ENCODE measurements at regions not wholly inside any gene's neighbourhood (a gene's known extent, or its start where the extent isn't known, plus 50 kb on each side); places are given as distances from the start of the nearest gene placed in this dataset.
"Not testable (repeated sequence)": the region's sequence is repeated elsewhere in the genome, so short reads cannot be mapped to it uniquely, and the experiment has no call there.

DNA sequence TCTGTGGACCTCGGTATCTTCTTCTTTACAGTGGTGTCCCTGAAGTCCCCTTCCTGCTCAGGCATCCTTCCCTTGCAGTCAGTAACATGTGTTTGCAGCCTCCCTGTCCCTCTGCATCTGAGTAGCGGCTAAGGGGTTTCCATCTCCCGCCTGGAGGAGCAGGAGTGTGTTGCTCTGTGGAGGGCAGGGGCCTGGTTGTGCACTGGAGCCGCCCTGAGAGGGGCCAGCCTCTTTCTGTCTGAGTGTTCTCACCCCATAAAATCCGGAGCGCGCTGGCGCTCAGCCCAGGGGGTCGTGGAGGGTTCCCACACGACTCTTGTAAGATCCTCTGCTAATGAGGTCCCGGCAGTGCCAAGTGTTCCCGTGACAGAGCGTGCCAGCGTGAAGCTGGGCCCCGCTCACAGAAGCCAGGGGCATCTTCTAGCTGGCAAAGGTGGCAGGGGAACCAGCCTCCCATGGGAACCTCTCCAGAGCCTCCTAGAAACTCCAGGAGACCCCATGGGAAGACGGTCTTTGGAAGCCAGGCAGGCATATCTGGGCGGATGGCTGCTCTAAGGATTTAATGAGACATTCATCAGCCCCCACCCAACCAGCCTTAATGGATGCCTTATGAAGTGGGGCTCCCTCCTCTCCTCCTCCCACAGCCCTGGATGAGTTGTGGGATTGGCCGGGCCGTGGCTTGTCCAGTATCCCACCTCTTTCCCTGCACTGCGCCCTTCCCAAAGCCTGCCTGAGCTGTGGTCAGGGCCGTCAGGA, 91.4 kb upstream of the GSE1 start:
- DNase-seq (ENCODE audit: low read depth in 1 of 2, low spot score in 1 of 2), result no peak

DNA sequence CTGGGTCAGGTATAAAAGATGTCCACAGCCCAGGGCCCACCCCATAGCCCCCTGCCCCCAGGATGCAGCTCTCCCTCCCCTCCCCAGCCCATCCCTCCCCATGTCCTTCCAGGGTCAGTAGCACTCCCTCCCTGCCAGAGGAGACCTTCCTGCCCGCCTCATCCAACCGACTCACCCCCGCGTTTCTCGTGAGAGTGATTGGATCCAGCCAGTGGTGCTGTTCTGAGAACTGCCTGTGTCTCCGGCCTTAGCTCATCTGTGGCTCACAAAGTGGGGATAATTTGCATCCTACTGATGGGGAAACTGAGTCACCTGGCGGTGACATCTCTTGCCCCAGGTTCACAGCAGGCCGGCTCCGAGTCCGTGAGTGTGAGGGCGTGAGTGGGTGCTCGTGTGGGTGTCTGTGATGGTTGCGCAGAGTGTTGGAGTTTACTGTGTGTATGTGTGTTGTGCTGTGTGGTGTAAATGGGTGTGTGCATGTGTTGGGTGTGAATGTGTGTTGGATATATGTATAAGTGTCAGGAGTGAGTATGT, 90.7 kb upstream of the GSE1 start:
- no peak for DNase-seq (ENCODE audit: low read depth in 1 of 2, low spot score in 1 of 2)

DNA sequence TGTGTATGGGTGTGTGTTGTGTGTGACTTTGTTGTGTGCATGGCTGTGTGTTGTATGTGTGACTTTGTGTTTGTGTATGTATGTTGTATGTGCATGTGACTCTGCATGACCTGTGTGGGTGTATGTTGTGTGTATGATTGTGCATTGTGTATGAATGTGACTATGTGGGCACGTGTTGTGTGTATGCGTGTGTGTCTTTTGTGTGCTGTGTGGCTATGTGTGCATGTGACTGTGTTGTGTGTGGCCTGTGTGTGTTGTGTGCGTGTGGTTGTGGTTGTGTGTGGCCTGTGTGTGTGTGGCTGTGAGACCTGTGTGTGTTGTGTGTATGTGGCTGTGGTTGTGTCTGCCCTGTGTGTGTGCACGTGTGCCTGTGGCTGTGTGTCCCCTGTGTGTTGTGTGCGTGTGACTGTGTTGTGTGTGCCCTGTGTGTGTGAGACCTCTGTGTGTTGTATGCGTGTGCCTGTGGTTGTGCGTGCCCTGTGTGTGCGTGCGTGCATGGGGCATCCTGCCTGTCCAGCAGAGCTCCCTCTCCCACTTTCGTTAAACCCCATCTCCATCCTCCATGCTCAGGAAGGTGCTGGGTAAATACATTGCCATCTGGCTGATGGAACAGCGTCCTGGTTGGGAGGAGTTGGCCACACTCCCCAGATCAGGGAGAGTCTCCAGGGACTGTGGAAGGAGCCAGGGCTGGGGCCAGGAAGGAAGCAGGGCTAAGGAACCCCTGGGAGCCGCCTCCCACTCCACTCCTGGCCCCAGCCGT, 90.1 kb upstream of the GSE1 start:
- no peak for DNase-seq (ENCODE audit: low read depth in 1 of 2, low spot score in 1 of 2)

DNA sequence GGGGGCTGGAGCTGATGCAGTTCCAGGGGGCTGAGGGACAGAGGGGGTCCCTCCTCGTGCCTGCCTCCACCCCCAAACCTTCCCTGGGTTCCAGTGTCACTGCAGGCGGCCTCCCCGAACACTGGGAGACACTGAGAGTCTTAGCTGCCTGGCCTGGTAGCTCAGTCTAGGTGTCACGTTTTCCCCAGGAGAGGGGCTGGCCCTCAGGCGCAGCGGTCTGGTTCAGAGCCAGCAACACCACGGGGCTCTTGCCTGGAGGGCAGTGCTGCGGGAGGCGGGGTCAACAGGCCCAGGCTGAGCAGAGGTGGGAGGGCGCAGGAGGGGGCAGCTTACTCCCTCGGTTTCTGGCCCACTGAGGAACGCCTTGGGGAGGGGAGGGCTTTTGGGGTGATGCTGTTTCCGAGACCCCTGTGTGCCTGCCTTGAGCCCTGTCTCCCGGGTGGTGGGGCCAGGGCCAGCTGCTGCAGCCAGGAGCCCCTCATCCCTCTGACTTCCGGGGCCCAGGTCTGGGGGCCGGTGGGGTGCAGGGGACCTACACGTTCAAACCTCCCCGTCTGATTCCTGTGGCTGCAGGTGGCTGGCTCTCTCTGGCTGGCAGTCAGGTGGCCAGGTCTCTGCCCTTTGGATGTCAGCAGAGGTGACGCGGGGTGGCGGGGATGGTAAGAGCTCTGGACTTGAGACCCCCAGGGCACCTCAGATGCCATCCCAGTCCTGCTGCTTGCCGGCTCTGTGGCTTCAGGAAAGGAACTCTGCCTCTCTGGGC, 89.3 kb upstream of the GSE1 start:
- no peak for DNase-seq (ENCODE audit: low read depth in 1 of 2, low spot score in 1 of 2)

DNA sequence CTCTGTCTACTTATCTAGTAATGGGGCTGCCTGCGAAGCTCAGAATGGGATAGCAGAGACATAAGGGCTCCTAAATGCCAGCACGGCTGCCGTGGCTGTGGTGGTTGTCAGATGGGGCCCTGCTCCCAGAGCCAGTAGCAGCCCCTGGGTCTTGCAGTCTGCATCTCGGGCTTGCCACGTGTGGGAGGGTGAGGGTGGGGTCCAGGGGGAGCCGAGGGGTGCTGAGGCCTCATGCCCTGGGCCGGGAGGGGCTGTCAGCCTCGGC, 88.8 kb upstream of the GSE1 start:
- DNase-seq (ENCODE audit: low read depth in 1 of 2, low spot score in 1 of 2), result no peak

DNA sequence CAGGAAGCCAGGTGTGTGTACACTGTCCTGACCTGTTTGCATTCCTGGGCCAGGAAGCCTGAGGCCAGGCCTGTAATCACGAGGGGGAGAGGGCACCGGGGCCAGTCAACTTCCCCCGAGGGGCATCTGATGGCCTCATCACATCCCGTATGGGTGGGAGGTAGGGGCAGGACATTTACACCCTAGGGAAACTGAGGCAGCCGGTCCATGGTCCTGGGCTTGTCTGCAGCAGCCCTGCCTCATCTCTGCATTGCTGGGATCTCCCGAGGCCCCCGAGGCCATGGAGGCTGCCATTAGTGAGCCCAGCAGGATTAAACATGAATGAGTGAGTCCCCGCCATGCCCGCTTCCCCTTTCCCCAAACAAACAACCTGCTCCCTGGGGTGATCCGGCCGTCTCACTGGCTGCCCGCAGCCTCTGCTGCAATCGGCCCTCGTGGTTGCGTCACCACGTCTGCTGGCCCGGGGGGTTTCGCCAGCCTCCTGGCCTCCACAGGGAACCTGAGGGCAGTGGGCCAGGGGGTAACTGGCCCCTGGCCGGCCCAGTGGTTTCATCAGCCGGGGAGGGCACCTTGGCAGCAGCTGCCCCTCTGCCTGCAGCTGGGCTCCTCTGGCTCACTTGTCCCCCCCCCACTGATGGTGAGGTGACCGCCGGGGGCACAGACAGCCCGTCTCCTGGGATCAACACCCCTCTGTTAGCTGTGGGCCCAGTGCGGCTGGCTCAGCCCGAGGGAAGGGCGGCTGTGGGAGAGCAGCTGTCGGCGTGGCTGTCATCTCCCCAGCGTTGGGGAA, 88.3 kb upstream of the GSE1 start:
- DNase-seq (ENCODE audit: low read depth in 1 of 2, low spot score in 1 of 2), result no peak

DNA sequence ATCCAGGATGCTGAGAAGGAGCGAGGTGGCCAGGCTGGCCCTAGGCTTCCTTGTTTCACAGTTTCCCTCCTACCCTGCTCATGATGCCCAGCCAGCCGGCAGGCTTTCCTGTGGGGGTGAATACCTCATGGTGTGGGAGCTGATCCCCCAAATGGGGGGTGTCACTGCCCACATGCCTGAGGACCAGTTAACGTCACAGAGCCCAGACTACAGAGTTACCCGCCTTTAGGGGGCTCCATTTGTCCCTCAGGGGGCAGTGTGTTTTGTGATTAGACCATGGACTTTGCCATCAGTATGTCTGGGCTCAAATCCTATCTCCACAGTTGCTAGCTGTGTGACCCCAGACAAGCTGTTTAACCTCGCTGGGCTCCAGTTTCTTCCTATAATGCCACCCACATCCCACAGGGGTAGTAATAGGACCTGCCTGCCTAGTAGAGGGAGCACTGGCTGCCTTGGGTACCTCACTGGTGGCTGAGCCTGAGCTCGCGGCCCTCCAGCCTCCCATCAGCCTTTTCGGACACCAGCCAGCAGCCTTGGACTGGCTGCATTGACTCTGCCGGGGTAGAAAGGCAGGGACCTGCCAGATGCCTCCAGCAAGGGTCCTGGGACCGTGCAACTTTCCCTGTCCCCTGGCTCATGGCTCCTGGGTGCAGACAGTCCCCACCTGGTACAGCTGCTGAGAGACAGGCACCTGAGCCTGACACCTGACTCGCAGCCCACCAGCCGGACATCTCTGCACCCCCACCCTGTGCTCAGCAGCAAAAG, 87.5 kb upstream of the GSE1 start:
- no peak for DNase-seq (ENCODE audit: low read depth in 1 of 2, low spot score in 1 of 2)

DNA sequence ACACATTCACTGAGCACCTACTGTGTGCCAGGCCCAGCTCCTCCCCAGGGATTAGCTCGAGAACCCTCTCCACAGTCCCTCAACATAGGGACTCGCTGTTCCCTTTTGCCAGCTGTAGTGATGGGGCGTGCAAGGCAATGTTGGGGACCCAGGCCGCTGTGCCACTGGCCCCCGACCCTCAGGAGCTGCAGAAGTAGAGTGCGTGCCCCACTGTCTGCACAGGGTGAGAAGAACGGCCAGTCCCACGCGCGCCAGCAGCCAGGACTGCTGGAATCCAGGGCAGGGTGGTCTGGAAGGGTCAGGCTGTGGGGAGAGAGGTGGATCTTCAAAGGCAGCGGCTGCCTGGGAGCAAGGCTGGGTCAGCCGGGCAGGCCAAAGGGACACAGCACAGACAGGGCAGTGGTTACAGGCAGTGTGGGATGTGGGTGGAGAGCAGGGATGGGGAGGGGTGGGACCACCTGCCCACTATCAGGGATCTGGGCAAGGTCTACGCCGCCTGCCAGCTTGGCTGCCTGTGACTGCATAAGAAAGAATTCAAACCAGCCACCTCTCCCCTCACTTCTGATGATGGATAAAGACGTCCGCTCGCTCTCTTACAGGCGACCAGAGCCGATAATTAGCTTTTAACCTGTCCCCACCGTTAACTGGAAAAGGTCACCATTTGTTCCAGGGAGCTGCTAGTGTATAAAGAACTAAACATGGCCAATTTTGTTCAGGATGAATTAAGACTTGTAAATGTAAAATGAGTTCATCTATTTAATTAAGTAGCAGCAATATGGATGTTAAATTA, 86.7 kb upstream of the GSE1 start:
- DNase-seq (ENCODE audit: low read depth in 1 of 2, low spot score in 1 of 2), result no peak

DNA sequence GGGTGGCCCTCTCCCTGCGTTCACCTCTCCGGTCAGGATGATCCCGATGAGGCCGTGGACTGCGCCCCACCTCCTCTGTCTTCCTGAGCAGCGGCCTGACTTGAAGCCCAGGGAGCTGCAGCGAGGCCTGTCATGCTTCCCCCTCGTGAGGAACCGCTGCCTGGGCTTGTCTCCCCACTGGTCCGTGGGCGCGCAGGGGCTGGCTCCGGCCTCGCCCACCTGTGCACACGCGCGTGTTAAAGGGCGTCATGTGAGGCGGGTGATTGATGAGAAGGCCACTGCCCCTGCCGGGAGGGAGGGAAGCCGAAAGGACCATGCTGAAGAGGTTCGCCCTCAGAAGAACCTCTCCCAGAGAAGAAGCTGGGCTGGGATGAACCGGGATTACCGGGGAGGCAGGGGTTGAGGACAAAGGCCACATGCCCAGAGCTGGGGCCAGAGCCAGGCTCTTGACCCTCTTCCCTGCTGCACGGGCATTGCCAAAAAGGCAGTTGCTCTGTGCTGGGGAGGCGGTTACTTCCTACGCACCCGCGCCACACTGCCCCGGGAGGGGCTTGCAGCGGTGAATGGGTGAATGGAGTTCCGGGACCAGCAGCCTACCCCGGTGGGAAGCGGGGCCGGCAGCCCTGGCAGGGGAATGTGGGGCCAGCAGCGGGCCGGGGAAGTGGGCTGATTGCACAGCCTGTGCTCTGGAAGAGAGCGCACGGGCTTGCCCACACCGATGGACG, 85.9 kb upstream of the GSE1 start:
- DNase-seq (ENCODE audit: low read depth in 1 of 2, low spot score in 1 of 2), result no peak

DNA sequence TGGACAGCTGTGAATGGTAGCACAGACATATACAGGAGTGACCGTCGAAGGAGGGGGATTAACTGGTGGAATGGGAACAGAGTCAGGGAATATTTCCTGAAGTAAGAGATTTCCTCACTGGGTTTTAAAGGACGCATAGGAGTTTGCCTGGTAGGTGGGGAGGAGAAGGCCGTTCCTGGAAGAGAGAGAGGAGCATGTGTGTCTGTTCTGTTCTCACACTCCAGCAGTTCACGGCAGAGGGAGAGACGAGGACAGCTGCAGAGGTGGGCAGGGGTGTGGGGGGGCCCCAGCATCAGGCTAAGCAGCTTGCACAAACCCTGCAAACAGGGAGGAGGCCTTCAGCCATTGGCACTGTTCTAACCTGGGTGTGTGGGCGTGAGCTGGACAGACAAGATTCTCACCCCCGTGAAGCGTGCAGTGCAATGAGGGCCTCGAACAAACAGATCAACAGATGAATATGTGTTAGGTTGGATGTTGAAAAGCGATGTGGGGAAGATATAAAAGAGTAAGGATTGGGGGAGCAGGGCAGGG, 85.3 kb upstream of the GSE1 start:
- no peak for DNase-seq (ENCODE audit: low read depth in 1 of 2, low spot score in 1 of 2)

DNA sequence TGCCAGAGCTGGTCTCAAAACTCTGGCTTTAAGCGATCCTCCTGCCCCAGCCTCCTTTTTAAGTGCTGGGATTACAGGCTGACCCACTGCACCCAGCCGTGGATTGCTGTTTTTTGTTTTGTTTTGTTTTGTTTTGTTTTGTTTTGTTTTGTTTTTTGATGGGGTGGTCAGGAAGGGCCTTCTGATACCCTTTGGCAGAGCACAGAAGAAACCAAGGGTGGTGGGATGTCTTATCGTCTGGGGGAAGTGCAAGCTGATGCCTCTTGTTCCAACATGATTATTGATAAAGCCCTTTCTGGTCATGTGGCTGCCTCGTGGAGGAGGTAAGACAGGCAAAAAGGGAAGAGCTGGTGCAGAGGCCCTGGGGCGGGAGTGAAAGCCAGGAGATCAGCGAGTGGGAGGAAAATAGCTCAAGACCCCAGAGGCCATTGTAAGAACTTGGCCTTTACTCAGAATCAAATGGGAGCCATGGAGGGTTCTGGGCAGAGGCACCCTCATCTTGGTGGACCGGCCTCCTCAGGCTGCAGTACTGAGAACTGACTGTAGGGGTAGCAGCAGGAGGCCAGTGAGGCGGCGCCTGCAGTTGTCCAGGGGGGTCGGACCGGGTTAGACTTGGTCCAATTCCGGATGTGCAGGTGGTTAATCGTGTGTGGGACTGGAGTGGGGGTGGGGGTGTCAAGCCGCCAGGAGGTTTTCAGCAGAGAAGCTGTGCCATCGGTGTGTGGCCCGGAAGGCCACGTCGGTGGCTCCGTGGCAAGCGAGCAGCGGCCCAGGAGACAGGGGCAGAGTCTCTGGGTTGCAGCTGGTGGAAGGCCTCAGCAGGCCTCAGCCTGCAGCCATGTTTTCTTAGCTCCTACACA, 84.4 kb upstream of the GSE1 start:
- DNase-seq (ENCODE audit: low read depth in 1 of 2, low spot score in 1 of 2), result no peak

DNA sequence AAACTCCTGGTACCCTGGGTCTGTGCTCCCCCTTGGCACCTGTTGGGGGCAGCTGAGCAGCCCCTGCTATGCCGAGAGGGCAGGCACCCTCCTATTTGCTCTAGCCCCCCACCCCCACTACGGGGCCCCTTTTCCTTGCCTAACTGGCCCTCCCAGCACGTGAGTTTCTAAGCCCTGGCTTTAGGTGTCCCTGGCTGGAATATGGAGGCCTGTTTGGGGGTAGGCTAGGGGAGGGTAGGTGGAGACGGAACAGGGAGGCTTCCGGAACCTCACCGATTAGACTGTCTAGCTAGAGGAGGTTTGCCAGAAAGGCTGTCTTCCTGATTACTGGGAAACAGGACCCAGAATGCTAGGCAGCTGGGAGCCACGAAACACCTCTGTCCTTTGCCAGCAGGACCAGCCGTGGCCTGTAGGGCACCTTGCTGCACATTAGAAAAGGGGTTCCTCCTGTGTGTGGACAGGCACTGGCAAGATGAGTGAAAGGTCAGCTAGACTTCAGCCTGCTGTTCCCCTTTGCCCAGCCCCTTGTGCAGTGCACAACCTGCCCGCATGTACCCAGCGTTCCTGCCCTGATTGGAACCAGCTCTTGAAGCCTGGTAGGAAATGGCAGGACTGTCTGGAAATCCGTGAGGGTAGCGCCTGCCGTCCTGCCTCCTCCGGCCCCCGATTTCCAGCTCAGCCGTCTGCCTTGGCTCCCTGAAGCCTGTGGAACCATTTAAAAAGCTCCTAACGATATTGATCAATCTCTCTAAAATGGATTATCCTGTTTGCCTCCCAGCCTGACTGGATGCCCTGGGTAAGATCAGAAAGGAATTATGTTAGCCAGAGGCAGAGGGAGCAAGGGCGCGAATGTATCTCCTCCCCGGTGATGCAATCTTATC, 83.4 kb upstream of the GSE1 start:
- DNase-seq (ENCODE audit: low read depth in 1 of 2, low spot score in 1 of 2), result no peak

DNA sequence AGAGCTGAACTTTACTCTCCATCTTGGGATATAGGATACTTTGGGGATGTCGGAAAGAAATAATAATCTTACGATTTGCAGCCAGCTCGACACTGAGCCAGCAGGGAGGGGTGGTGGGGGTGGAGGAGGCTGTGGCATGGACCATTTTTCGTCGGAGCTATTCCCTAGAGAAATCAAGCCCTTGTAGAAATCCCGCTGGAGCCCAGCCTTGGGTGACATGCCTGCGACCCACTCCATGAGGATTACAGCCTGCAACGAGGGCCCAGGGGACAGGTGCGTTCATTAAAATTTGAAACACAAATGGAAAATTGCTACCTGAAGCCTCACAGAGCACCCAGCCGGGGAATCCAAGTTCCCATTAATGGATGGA, 82.8 kb upstream of the GSE1 start:
- no peak for DNase-seq (ENCODE audit: low read depth in 1 of 2, low spot score in 1 of 2)

DNA sequence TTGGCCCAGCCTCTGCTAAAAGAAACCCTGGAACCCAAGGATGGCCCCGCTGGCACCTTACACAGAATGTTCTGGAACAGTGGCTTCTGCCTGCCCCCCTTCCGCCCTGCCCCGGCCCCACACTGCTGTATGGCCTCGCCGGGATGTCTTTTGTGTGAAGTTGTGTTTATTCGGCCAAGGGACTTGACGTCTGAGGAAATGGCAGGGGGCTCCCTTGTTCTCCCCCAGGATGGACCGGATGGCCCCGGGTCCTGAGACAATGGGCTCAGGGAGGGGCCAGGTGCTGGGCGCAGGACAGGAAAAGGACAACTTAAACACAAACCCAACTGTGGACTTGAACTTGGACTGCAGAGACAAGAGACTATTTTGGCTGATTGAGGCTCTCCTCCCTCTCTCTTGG, 81.6 kb upstream of the GSE1 start:
- no peak for DNase-seq (ENCODE audit: low read depth in 1 of 2, low spot score in 1 of 2)

DNA sequence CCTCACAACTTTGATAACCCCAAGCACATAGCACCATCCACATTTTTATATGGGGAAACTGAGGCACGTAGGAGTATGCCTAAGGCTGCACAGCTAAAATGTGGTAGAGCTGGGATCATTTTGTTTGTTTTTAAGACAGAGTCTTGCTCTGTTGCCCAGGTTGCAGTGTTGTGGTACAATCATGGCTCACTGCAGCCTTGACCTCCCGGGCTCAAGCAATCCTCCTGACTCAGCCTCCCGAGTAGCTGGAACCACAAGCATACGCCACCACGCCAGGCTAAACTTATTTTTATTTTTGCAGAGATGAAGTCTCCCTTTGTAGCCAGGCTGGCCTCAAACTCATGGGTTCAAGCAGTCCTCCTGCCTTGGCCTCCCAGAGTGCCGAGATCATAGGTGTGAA, 81.0 kb upstream of the GSE1 start:
- DNase-seq (ENCODE audit: low read depth in 1 of 2, low spot score in 1 of 2), result no peak

DNA sequence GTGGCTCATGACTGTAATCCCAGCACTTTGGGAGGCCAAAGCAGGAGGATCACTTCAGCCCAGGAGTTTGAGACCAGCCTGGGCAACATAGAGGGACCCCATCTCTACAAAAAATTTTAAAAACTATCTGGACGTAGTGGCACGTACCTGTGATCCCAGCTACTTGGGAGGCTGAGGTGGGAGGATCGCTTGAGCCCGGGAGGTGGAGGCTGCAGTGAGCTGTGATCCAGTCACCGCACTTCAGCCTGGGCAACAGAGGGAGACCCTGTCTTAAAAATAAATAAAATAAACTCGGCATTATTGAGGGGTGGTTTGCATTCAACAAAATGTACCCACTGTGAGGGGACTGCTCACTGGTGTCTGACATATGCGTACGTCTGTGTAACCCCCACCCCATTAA, 79.5 kb upstream of the GSE1 start:
- DNase-seq (ENCODE audit: low read depth in 1 of 2, low spot score in 1 of 2), result not testable (repeated sequence)

Measured in activated T-helper 1 cell treated with anti-CD3 and anti-CD28 coated beads, Interleukin-2, amount 50 U/mL, for 16 hours (primary cell).